ENCODE measurements at regions not wholly inside any gene's neighbourhood (a gene's known extent, or its start where the extent isn't known, plus 50 kb on each side); places are given as distances from the start of the nearest gene placed in this dataset.

GRCh38 chr10:131728286-131729228 lies 172.3 kb upstream of the PPP2R2D start:
- DNase-seq, result no peak
- Mint-ChIP-seq H3K27ac (ENCODE audit: unreplicated experiment) (no peak overlapping the region), H3K4me3 (ENCODE audit: unreplicated experiment) (no peak overlapping the region), H3K36me3 (ENCODE audit: unreplicated experiment) (peaks cover 6% of the 10 kb centered on the region), H3K4me1 (ENCODE audit: low read depth, unreplicated experiment) (no peaks in the 10 kb centered on the region), H3K27me3 (ENCODE audit: unreplicated experiment) (peaks cover 2% of the 10 kb centered on the region), H3K9me3 (ENCODE audit: unreplicated experiment) (peaks cover 6% of the 10 kb centered on the region)
- TF ChIP-seq, protein P1, sequence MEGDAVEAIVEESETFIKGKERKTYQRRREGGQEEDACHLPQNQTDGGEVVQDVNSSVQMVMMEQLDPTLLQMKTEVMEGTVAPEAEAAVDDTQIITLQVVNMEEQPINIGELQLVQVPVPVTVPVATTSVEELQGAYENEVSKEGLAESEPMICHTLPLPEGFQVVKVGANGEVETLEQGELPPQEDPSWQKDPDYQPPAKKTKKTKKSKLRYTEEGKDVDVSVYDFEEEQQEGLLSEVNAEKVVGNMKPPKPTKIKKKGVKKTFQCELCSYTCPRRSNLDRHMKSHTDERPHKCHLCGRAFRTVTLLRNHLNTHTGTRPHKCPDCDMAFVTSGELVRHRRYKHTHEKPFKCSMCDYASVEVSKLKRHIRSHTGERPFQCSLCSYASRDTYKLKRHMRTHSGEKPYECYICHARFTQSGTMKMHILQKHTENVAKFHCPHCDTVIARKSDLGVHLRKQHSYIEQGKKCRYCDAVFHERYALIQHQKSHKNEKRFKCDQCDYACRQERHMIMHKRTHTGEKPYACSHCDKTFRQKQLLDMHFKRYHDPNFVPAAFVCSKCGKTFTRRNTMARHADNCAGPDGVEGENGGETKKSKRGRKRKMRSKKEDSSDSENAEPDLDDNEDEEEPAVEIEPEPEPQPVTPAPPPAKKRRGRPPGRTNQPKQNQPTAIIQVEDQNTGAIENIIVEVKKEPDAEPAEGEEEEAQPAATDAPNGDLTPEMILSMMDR (IDR thresholded peaks at IDR 0.05; ENCODE audit: partially characterized antibody, unreplicated experiment), result no peak

DNA sequence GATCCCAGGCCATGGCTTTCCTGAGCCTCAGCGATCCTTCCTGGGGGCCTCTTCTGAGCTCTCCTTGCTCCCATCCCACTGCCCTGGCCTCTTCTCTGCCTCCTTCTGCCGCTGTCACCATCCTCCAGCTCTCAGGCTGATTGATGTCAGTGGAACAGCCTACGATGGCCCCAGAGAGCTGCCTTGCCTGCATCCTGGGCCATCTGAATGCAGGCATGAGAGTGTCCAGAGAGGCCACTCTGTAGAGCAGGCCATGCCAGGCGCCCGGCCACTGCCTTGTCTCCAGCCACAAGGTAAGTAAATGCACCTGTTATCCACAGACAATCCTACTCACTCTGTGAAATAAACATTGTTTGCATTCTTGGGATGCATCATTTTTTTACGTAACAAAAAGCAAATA lies 171.4 kb upstream of the PPP2R2D start:
- Mint-ChIP-seq H3K27me3 (ENCODE audit: unreplicated experiment) (no peaks in the 10 kb centered on the region), H3K9me3 (ENCODE audit: unreplicated experiment) (peaks cover 4% of the 10 kb centered on the region), H3K4me3 (ENCODE audit: unreplicated experiment) (no peak overlapping the region), H3K36me3 (ENCODE audit: unreplicated experiment) (peaks cover 6% of the 10 kb centered on the region), H3K4me1 (ENCODE audit: low read depth, unreplicated experiment) (no peaks in the 10 kb centered on the region), H3K27ac (ENCODE audit: unreplicated experiment) (no peak overlapping the region)
- TF ChIP-seq, protein P1 (IDR thresholded peaks at IDR 0.05; ENCODE audit: partially characterized antibody, unreplicated experiment), result no peak
- DNase-seq, result no peak

- DNase-seq, result no peak
- H3K27me3 Mint-ChIP-seq (ENCODE audit: unreplicated experiment), result no peaks in the 10 kb centered on the region
- no peaks in the 10 kb centered on the region for H3K4me1 Mint-ChIP-seq (ENCODE audit: low read depth, unreplicated experiment)
- peaks cover 4% of the 10 kb centered on the region for H3K9me3 Mint-ChIP-seq (ENCODE audit: unreplicated experiment)
- TF ChIP-seq, protein P1 (IDR thresholded peaks at IDR 0.05; ENCODE audit: partially characterized antibody, unreplicated experiment), result no peak
- H3K4me3 Mint-ChIP-seq (ENCODE audit: unreplicated experiment), result no peak overlapping the region
- peaks cover 6% of the 10 kb centered on the region for H3K36me3 Mint-ChIP-seq (ENCODE audit: unreplicated experiment)
- no peak overlapping the region for H3K27ac Mint-ChIP-seq (ENCODE audit: unreplicated experiment)
Measured at GRCh38 chr10:131729938-131730660, 170.7 kb upstream of the PPP2R2D start.

GRCh38 chr10:131730771-131731497 lies 169.9 kb upstream of the PPP2R2D start:
- H3K27ac Mint-ChIP-seq (ENCODE audit: unreplicated experiment), result no peak overlapping the region
- H3K4me1 Mint-ChIP-seq (ENCODE audit: low read depth, unreplicated experiment), result no peaks in the 10 kb centered on the region
- no peak for DNase-seq

More at GRCh38 chr10:131730771-131731497, 169.9 kb upstream of the PPP2R2D start:
- Mint-ChIP-seq H3K4me3 (ENCODE audit: unreplicated experiment) (no peak overlapping the region), H3K36me3 (ENCODE audit: unreplicated experiment) (peaks cover 6% of the 10 kb centered on the region), H3K27me3 (ENCODE audit: unreplicated experiment) (no peaks in the 10 kb centered on the region), H3K9me3 (ENCODE audit: unreplicated experiment) (peaks cover 4% of the 10 kb centered on the region)
- TF ChIP-seq, protein P1 (IDR thresholded peaks at IDR 0.05; ENCODE audit: partially characterized antibody, unreplicated experiment), result no peak
